HG03342 (cell line): ENCODE measurements at regions not wholly inside any gene's neighbourhood (a gene's known extent, or its start where the extent isn't known, plus 50 kb on each side); places are given as distances from the start of the nearest gene placed in this dataset.

Source experiments
- ATAC-seq: cut with Tn5 transposase; IDR thresholded peaks from one replicate; pipeline ENCODE4 v1.9.1; 2021; ENCODE audit warnings: mild to moderate bottlenecking, moderate library complexity; ENCODE audit not compliant: unreplicated experiment

DNA sequence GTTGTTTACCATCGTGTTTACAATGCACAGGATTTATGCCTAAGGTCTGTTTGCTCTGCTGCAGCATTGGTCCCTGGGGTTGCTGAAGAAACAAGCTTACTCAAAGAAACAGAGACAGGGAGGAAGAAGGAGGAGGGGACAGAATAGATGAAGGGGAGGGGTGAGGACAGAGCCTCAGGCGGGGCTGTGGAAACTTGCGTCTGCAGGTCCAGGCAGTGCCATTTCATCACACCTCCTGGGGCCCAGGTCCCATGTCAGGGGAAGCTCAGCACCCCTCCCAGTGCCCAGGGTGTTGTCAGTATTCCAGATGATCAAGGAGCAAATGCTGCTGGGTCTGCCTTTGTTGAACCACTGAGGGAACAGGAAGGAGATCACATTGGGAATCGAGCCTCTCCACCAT lies 1406.8 kb downstream of the TBC1D22A start:
- no peak for ATAC-seq

DNA sequence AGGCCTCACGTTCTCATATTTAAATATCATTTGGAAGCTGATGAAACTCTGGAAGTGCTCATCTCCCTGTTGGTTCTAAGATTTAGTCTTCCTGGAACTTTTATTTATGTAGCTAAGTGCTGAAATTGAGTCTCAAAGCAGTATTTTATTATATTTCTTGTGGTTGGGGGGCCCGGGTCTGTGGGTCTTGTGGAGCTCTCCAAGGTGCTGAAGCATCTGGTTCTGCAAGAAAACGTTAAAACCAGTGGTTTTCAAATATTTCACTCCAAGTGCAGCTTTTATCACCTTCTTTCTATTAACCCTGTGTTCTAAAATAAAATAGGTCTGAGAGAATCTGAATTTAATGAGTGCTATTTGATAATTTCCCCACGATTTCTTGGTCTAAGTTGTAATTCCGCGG lies 1404.8 kb downstream of the TBC1D22A start:
- ATAC-seq: no peak

DNA sequence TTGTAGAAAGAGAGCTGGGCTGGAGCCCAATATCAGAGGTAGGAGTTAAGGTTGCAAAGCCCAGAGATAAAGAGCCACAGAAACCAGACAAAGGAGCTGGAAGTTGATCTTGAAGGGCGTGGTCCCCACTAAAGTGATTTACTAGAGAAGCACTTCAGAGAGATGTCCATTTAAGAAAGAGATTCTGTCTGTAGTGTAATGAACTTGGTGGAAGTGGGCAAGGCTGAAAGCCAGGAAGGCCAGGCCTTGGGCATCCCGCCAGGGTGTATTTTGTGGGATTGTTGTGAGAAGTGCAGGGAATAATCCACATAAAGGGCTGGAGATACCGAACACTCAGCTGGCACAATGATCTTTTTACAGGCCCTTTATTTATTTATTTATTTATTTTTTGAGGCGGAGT lies 1398.8 kb downstream of the TBC1D22A start:
- no peak for ATAC-seq

DNA sequence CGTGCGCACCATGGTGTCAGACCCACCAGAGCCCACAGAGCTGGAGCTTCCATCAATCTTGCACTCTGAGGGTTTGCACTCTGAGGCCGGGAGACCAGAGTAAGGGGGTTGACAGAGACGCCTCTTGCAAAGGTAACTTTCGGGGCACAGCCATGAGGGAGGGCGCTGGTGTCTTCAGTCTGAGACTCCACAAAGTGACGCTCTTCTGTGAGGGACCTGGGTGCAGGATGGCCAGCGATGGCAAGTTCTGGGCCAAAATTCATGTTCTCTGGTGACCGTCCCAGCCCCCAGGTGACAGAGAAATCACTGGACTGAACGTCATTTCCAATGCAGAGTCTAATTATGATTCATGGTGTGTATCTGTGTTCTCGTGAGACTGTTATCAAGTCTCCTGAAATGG lies 1395.2 kb downstream of the TBC1D22A start:
- ATAC-seq: no peak

DNA sequence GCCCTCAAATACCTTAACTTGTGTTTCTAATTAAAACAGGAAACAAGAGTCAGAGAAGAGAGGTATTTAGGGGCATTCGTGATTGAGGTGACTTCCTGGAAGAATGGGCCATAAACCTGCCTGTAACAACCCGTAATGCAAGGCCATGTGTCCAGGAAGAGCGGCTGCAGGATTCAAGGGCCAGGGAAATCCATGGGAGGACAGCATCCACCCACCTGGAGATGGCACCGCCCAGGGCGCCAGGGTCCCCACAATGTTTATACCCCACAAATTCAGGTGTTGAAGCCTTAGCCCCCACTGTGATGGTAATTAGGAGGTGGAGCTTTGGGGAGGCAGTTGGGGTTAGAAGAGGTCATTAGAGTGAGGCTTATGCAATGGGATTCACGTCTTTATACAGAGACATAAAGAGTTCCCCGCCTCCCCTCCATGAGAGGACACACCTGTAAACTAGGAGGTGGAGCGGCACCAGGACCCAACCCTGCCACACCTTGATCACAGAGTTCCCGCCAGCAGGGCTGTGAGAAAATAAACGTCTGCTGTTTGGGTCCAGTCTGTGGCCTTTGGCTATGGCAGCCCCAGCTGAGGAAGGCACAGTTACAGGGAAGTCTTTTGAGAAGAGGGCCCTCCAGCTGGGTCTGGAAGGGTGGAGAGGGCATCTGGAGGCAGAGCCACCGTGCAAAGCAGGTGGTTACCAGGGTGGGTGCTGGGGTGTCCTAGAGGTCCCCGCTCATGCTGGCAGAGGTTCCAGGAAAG lies 1394.3 kb downstream of the TBC1D22A start:
- no peak for ATAC-seq

DNA sequence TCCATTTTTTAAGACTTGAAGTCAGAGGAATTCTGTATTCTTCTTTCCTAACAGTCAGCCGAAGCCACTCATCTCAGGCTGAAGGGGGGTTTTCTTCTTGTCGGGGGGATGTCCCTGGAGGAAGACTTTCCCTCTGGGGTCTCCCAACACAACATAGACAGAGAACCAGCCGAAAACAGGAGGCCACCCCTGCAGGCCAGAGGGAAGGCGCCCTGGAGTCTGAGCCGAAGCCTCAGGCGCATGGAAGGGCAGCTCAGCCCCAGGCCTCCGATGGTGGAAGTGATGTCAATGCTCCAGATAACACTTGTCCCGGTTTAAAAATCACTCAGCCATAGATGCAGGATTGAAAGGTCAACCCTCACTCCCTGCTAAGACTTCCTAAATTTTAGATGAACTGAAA lies 1393.0 kb downstream of the TBC1D22A start:
- ATAC-seq: no peak

DNA sequence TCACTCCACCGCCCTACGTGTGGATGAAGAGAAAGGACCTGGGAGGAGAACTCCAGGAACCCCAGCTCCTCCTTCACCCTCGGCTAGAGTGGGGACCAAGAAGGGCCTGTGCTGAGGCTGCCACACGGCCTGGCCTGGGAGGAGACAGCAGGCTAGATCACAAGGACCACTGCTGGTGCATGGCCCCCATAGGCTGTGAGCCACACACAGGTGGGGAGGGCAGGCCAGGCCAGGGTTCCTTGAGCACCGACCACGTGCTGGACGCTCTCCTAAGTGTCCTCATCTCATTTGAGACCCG lies 1392.4 kb downstream of the TBC1D22A start:
- no peak for ATAC-seq

DNA sequence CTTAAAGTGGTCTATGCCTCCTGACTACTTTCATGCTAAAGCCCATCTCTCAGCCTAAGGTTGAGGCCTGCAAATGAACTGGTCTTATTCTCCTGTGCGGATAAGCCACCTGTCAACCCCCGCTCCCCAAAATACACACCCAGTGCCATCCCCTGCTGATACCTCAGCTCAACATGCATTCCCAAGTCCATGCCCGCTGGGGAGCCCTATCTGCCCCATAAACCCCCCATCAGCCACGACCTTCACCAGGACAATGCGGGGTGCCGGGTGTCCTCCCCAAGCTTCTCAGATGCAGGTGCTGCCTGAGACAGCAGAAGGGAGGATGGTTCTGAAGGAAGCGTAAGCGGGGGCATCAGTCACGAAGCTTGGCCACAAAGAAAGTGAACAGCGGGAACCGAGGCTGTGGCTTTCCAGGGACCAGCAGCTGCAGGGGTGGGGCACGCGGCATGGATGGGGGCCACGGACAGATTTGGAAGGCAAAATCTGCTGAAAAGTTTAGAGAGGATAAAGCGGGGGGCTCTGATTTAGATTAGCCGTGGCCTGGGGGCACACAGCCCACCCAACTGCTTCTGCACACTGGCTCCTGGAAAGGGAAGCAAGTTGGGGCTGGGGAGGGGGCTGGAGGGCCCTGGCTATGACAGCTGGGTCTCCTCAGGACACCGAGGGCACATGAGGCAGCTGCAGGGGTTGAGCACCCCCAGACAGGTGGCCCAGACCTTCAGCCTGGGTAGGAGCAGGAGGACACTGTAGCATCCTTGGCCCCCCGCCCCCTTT lies 1391.9 kb downstream of the TBC1D22A start:
- ATAC-seq: no peak

DNA sequence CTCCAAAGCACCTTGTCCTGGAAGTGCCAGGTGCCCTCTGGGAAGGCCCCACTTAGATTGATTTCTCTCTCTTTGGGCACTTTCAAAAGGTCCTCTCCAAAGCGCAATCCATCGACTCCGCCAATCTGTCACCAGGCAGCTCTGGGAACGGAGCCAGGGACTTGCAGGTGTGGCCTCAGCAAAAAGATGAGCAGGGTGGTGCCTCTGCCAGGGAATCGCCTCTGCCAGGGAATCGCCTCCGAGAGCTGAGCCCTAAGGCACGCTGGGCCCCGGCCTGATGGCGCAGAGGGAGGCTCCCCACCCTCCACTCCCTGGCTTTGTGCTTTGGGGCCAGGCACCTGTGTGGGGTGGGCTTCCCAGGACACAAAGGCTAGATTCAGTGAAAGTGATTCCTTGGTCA lies 1391.3 kb downstream of the TBC1D22A start:
- no peak for ATAC-seq

DNA sequence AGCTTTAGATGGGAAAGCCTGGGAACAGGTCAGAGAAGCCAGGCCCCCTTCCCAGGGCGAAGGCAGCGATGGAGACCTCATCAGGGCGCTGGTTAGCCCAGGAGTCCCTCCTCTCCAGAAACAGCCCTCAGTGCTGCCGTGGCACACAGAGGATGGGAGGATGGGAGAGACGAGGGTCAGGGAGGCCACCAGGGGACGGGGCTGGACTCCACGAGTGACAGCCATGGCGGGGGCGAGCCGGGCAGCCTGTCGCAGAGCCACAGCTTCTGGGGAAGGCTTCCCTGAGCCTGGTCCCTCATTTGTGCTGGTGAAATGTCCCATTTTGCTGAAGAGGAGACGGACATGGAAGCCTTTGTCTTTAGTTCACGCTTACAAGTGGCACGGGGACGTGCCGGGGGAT lies 1390.5 kb downstream of the TBC1D22A start:
- no peak for ATAC-seq

DNA sequence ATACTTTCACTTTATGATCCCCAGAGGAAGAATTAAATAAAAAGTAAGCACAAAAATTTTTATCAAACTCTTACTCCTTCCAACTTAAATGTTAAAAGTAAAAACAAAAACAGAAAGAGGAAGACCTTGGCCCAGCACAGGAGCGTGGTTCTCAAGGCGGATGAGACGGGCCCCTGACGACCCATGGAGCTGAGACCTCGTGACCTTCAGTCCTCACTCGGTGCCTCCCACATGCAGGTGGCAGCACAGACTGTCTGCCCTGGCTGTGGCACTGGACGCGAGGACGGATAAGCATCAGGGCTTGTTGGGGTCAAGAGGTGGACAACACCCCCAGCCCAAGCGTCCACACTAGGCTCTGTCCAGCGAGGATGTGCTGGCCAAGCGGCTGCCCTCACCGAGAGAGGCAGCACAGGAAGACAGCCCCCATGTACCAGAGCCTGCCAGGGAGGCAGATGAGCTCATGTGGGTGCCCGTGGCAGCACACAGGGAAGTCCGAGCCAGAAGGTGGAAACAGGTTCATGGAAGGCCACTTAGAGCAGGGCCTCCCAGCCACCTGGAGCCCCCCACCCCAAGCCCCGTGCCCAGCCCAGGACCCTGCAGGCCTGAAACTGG lies 1389.8 kb downstream of the TBC1D22A start:
- ATAC-seq: no peak

DNA sequence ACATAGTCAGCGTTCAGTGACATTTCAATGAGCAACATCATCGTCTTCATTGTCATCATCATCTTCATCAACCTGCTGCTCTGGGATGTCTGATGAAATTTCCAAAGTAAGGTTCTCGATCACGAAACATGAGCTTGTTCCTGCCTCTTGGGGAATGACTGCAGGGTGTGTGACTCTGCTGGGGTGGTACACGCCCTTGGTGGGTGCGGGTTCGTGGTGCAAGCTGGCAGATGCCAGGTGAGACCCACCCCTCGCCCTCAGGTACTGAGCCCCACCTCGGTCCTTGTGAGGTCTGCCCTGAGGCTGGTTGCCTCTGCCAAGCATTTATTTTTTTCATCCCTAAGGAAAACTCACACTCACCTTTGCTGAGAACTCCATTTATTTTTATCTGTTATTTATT lies 1389.2 kb downstream of the TBC1D22A start:
- no peak for ATAC-seq

DNA sequence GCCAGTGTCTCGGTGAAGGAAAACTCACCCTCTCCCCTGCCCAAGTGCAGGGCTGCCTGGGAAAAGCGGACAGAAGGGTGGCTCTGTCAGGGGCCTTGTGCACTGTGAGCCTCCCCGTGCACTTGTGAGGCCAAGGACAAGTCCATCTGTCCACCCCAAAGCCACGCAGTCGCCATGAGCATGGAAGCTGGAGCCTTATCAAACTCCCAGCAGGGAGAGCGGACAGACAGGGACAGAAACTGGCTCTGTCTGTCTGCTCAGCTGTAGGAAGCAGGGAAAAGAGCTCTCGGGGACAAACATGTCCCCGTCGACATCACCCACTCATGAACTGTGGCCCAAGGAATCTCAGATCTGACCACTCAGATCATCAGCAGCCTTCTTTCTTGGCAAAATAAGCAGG lies 1385.4 kb downstream of the TBC1D22A start:
- ATAC-seq: no peak

DNA sequence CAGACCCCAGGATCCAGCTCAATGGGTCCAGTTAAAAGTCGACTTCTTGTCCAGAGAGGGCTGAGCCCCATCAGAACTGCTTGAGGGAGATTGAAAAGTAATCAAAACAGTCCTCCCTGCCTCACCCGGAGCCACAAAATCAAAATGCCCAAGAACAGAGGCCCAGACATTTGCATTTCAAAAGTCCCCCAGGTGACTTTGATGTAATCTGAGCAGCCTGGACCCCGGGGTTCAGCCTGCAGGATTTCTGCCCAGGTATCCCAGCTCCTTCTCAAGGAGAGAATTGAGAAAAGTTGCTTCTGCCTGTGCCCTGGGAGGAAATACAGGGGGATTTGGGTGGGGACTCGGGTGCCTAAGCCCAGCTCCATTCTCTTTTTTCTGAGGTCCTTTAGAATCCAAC lies 1385.0 kb downstream of the TBC1D22A start:
- no peak for ATAC-seq

DNA sequence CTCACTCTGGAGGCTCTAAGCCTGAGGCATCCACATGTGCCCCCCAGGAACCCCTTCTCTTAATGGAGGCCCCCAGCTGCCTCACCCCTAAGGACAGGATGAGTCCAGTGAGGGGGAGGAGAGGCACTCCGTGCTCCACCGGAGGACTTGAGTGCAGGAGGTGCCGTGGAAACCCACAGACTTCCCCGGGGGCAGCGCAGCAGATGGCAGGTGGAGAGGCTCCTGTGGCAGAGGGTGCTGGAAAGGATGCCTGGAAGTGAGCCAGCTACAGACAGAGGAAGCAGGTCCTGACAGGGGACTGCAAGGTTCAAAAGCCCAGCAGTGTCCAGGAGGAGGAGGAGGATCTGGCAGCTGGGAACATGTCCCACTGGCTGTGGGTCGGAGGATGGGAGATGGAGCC lies 1384.0 kb downstream of the TBC1D22A start:
- no peak for ATAC-seq

DNA sequence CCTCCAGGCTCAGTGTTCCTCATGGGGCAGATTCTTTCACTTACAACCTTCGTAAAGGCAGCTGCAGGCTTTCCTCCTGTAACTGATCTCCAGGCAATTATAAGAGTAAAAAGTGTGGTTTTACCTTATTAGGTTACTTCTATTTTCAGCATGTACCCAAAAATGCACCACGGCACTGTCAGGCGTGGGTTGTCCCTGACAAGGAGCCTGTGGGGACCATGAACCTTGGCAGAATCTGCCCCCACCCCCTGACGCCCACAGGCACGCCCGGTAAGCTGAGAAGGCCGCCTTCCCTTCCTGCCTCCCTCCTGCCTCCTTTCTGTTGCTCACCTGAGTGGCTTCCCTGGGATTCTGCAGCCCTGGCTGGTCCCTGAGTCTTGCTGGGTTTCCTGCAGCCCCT lies 1383.3 kb downstream of the TBC1D22A start:
- ATAC-seq: no peak

DNA sequence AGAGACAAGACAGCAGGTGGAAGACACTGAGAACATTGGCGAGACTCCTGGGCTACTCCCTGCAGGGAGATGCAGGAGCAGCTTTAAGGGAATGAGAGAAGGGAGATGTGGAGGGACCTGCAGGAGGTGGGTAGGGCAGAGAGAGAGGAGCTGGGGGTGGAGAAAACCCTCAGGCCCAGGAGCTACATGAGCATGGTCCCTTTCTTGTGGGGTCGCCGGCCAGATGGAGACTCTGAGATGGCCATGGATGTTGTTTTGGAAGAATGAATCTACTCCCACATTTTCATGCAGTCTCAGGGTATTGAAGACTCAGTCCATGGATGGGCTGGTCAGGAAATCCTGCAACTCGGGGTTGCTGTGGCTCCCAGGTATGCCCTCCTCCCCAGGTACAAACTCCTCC lies 1381.9 kb downstream of the TBC1D22A start:
- no peak for ATAC-seq

DNA sequence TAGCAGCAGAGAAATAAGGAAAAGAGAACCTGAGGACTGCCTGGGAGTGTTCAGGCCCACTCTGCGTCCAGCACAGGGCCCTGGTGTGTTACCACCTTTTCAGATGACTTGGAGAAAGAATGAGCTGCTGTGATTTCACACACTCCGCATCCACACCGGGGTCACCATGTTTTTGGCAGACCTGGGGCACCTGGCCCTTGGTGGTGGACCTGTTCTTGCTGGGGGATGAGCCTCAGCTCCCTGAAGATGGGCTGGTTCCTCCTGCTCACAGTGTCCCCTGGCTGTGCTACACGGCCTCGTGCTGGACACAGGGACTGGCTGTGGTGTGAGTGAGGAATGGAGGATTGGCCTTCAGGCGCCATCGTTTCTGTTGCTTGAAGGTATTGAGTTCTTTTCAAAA lies 1381.4 kb downstream of the TBC1D22A start:
- no peak for ATAC-seq

DNA sequence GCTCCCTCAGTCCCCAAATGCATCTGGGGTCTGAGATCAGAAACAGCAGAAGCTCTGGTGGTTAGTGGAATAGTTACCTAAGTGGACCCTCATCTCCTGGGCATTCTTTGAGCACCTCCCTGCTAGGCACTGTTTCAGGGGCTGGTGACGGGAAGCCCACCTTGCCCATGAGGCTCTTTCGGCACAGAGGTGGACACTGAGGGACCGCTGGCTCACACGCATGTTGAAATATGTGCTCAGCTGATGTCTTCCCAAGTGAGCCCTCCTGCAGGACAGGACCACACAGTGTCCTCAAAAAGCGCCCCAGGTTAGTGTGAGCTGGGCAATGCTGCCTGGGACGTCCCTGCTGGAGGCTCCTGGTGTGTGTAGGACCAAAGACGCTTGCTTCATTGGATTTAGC lies 1379.9 kb downstream of the TBC1D22A start:
- ATAC-seq: no peak

DNA sequence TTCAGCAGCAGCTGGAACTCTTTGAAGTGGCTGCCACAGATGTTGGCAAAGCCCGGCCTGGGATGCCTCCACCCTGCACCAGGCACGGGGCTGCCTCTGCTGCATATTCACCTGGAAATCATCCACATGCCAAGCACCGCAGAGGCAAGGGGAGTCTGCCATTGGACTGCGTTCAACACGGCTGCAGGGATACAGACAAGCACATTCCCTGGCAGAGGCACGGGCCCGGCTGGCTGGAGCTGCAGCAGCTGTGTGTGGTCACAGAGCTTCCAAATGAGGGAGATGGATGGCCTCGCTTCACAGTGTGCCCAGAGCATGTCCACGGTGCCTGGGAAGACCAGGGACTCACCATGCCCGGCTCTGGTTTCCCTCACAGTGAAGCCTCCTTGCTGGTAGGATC lies 1378.9 kb downstream of the TBC1D22A start:
- no peak for ATAC-seq

DNA sequence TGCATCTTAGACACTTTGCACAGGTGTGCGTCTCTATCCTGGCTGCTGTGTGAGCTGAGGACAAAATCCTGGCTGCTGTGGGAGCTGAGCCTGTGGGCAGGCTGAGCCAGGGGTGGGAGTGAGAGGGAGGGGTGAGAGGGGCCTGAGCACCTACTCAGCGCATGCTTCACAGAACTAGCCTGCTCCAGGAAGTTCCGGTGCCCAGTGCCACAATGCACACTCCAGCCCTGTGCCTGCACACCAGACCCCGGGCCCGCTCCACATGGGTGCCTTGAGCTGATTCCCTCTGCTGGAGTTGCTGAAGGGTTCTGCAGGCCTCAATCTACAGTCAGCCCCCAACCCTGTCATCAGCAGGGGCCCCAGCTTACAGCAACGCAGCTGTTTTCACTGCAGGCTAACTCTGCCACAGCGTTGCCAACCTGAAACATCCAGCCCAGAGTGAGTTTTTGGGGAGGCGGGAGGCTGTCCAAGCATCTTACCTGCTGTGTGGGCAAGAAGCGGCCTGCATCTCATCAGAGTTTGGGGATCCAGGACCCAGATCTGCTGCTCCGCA lies 1377.9 kb downstream of the TBC1D22A start:
- no peak for ATAC-seq

DNA sequence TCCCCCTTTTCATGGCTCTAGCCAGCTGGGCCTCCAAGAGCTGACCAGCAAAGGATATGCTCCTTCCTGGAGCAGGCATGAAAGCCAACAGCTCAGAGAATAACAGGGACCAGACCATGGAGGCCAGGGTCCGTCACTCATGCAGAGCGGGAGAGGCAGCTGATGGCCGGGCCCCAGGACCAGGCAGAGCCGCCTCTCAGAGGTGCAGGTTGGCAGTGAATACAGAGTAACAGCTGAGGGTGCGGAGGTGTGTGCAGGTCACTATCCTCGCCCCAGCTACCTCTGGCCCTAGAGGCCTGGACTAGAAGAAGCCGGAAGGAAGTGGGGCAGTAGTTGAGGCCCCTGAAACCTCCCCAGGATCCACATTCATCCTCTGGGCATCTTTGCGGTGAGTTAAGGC lies 1377.3 kb downstream of the TBC1D22A start:
- ATAC-seq: no peak
